Spleen (tissue), 7 donors: ENCODE measurements at regions not wholly inside any gene's neighbourhood (a gene's known extent, or its start where the extent isn't known, plus 50 kb on each side); places are given as distances from the start of the nearest gene placed in this dataset.

Experiments
- POLR2AphosphoS5 ChIP-seq, 3 donors: sonication (generic); formaldehyde crosslinking; IDR thresholded peaks; one replicate each; pipeline ENCODE4 v1.5.1; 2017; ENCODE audit warnings: antibody characterized with exemption in 3 of 3
- TF ChIP-seq, protein P1 (sequence below), 11 experiments: fragments of 200-600 bp in 7 of 11; fragments of 450-650 bp in 4 of 11; sonication (generic) in 4 of 11; IDR thresholded peaks in 8 of 11; conservative IDR thresholded peaks in 3 of 11; 1 replicate in 7 of 11; 2 replicates in 4 of 11; pipeline versions ENCODE4 v1.4.0 to v1.8.0; 2016 to 2021; ENCODE audit warnings: antibody characterized with exemption in 11 of 11, inconsistent platforms in 4 of 11, mild to moderate bottlenecking in 1 of 11
- donor health status: DM: no; HTN: no; CAD: no; lungs with moderate emphysema.
- donor health status: DM: no; HTN: no; CAD: no.
- donor health status: DM: no; HTN: no; CAD: no.

DNA sequence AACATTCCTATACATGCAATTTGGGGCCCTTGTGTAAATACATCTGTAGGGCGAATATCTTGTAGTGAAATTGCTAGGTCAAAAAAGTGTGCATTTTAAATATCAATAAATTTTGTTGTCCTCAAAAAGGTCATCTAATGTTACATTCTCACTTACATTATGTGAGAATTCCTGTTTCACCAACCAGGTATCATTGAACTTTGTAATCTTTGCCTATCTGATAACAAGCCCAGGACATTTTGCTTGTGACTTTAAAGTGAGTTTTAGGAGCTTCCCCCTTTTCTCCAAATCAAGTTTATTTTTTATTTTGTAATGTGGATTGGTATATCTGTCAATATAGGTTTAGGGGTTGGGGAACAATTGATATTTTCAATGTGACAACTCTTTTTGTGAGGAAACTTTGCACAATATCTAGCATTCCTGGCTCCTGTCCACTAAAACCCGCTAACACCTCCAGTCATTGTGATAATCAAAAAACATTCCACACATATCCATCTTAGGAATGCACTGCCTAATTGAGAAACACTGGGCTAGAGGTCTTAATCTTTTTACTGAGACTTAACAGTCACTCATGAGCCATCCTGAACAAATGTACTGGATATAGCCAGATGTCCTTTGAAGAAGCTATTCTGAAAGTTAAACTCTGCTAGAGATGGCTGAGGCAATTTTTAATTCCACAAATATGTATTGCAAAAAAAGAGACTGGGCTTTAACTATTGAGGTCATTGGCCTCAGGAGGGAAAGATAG is 72.5 kb upstream of the SLC1A1 start:
- TF ChIP-seq, protein P1, sequence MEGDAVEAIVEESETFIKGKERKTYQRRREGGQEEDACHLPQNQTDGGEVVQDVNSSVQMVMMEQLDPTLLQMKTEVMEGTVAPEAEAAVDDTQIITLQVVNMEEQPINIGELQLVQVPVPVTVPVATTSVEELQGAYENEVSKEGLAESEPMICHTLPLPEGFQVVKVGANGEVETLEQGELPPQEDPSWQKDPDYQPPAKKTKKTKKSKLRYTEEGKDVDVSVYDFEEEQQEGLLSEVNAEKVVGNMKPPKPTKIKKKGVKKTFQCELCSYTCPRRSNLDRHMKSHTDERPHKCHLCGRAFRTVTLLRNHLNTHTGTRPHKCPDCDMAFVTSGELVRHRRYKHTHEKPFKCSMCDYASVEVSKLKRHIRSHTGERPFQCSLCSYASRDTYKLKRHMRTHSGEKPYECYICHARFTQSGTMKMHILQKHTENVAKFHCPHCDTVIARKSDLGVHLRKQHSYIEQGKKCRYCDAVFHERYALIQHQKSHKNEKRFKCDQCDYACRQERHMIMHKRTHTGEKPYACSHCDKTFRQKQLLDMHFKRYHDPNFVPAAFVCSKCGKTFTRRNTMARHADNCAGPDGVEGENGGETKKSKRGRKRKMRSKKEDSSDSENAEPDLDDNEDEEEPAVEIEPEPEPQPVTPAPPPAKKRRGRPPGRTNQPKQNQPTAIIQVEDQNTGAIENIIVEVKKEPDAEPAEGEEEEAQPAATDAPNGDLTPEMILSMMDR (IDR thresholded peaks at IDR 0.05 in 8 of 11, conservative IDR thresholded peaks at IDR 0.05 in 3 of 11), result no peak
- no peak for TF ChIP-seq POLR2AphosphoS5 (IDR thresholded peaks at IDR 0.05)
